NCI-H1436 treated with DMSO at 0.1 percent for 48 hours (cell line): ENCODE measurements at regions not wholly inside any gene's neighbourhood (a gene's known extent, or its start where the extent isn't known, plus 50 kb on each side); places are given as distances from the start of the nearest gene placed in this dataset.

Source experiments
- DNase-seq: peaks from one replicate; lab custom pipeline; 2025; lab: John Stamatoyannopoulos, UW

DNA sequence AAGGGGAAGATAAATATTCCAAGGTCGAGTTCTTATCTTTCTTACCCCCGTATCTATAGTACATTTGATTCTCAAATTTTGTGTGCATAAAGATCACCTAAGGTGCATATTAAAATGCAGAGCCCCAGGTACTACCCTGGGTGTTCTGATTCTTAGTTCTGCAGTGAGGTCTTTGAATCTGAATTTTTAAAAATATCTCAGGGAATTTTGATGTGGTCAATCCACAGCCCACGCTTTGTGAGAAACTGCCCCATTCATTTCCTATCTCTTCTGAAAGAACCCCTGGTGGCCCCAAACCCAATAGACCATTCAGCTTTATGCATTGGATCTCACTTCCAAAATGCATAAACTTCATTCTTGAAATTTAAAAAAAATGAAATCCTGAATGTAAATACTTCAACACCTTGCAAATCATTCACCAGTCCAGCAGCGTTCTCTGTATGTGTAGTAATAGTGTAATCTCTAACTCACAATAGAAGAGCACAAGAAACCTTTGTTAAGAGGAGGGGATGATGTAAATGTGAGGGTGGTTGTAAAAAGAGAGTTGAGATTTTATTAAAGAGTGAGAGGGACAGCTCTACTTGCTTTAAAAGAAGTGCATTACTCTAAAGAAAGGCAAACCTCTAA, 108.8 kb upstream of the ZP4 start:
- no peak for DNase-seq

GRCh38 chr1:237998581-237998980, 107.9 kb upstream of the ZP4 start:
- no peak for DNase-seq

GRCh38 chr1:237983496-237983895, 92.8 kb upstream of the ZP4 start:
- no peak for DNase-seq

- DNase-seq = no peak
These were observed 90.5 kb upstream of the ZP4 start for GRCh38 chr1:237981223-237981622.

DNA sequence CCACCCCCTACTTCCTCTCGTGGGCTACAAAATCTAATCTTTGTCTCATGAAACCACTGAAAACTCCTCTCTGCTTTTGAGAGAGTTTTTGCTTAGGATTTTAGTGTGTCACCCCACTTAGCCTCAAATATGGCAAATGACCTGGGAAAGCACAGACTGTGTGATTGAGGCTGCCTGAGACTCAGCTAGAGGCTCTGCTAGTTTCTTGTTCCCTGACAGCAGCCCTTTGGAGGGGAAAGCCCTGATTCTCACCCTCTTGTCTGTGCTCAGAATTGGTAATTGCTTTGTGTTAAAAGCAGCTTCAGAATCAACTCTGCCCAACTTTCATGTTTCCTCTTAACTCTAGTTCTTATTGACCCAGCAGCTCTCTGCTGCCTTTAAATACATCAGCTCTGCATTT, 85.6 kb upstream of the ZP4 start:
- DNase-seq = no peak

DNA sequence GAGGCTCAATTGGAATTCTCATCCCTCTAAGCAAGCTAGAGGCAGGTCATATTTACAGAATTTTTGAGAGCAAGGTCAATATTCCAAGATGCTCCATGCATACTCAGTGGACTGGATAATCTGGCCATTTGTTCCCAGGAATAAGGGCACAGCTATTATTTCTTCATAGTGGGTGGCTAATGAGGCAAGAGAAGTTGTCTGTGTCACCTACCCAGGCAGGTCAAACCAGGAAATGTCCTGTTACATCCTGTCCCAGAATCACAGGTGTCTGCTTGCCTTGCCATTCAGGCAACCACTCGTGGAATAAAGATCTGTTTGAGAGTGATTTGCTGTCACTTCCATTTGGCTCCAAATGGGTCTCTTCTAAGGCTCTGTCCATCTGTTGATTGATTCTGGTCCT, 85.2 kb upstream of the ZP4 start:
- DNase-seq = no peak

GRCh38 chr1:237975376-237975775, 84.7 kb upstream of the ZP4 start:
- no peak for DNase-seq

DNA sequence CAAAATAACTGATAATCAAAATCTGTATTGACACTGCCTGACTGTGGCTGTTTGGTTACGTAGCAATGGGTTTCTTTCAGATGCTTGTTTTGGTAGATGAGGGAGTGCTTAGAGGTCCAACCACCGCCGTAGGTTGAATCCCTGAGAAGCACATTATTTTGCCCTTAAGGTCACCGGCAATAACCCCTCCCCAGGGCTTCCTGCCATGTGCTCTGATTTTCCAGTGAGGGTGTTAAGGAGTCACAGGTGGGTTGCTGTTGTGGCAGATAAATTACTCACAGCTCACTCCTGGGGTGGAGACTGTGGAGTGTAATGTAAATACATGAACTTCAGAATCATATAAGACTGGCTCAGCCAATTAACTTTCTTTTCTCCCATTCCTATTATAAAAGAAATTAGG, 81.5 kb upstream of the ZP4 start:
- peak; percentile 65 for DNase-seq

DNA sequence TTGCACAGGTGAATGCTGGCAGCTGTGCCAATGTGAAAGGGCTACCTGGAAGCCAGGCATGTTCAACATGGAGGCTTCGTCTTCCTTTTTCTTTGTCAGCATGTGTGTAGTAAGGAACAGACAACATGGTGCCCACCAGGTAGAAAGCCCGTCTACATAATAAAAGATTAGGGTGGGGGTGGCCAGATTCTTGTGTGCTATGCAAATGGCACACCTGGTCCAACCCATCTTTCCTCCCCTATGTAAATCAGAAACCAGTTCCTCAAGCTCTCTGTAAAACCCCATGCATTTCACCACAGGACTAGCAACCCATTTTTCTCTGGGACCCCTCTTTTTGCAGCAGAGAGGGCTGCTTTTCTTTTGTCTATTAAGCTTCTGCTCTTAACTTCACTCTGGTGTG, 72.3 kb upstream of the ZP4 start:
- no peak for DNase-seq

- DNase-seq = peak; percentile 35
These were observed 71.0 kb upstream of the ZP4 start for GRCh38 chr1:237961754-237962153.

GRCh38 chr1:237959838-237960237, 69.1 kb upstream of the ZP4 start:
- no peak for DNase-seq

GRCh38 chr1:237953238-237953637, 62.5 kb upstream of the ZP4 start:
- DNase-seq = no peak
